HepG2 (cell line): ENCODE measurements at regions not wholly inside any gene's neighbourhood (a gene's known extent, or its start where the extent isn't known, plus 50 kb on each side); places are given as distances from the start of the nearest gene placed in this dataset.
A peak's percentile ranks its signal among the peaks of the same experiment; 100 is the strongest.

Experiments
- AHDC1 ChIP-seq: sonication (generic); formaldehyde crosslinking; IDR thresholded peaks from 2 replicates; pipeline ENCODE4 v1.5.1; 2020; ENCODE audit warnings: mild to moderate bottlenecking, missing genetic modification reagents, borderline replicate concordance
- ATF1 ChIP-seq: IDR thresholded peaks from 2 replicates; pipeline ENCODE4 v1.6.1; 2016; ENCODE audit warnings: mild to moderate bottlenecking, control low read depth
- CEBPB ChIP-seq: IDR thresholded peaks from 2 replicates; pipeline ENCODE4 v1.6.1; 2011; ENCODE audit warnings: low read depth, low read length, improper control_type of control experiment, borderline replicate concordance
- EP300 ChIP-seq, 3 experiments: sonication (generic) in 1 of 3; formaldehyde crosslinking in 1 of 3; IDR thresholded peaks; 2 replicates each; pipeline versions ENCODE4 v1.5.1 to v1.6.1; 2011 to 2020; ENCODE audit warnings: low read depth in 2 of 3, low read length in 2 of 3, borderline replicate concordance in 1 of 3, improper control_type of control experiment in 1 of 3, mild to moderate bottlenecking in 1 of 3, missing genetic modification reagents in 1 of 3, moderate library complexity in 1 of 3
- FIP1L1 ChIP-seq: fragments of 200-400 bp; formaldehyde crosslinking; IDR thresholded peaks from 2 replicates; pipeline ENCODE4 v1.6.1; 2018; ENCODE audit warnings: low read depth, mild to moderate bottlenecking, low read length, moderate library complexity, borderline replicate concordance; ENCODE audit not compliant: insufficient read depth
- GLMP ChIP-seq: sonication (generic); formaldehyde crosslinking; IDR thresholded peaks from 2 replicates; pipeline ENCODE4 v1.9.0; 2021; ENCODE audit warnings: missing genetic modification reagents, mild to moderate bottlenecking, borderline replicate concordance
- HIC2 ChIP-seq: sonication (generic); formaldehyde crosslinking; IDR thresholded peaks from 2 replicates; pipeline ENCODE4 v1.9.0; 2022; ENCODE audit warnings: low read depth, missing genetic modification reagents
- KAT7 ChIP-seq: IDR thresholded peaks from 2 replicates; pipeline ENCODE4 v1.6.1; 2018; ENCODE audit warnings: borderline replicate concordance, missing compliant biosample characterization
- NFATC3 ChIP-seq: sonication (generic); formaldehyde crosslinking; IDR thresholded peaks from 2 replicates; pipeline ENCODE4 v1.5.1; 2020; ENCODE audit warnings: mild to moderate bottlenecking, missing genetic modification reagents
- SAP130 ChIP-seq: IDR thresholded peaks from 2 replicates; pipeline ENCODE4 v1.6.1; 2016; ENCODE audit warnings: low read depth
- TOPORS ChIP-seq: sonication (generic); formaldehyde crosslinking; IDR thresholded peaks from 2 replicates; pipeline ENCODE4 v1.8.0; 2023; ENCODE audit warnings: mild to moderate bottlenecking, missing genetic modification reagents
- ZC3H13 ChIP-seq: sonication (generic); formaldehyde crosslinking; IDR thresholded peaks from 2 replicates; pipeline ENCODE4 v1.8.1; 2023; ENCODE audit warnings: mild to moderate bottlenecking, missing genetic modification reagents, moderate library complexity
- ZNF205 ChIP-seq: IDR thresholded peaks from 2 replicates; pipeline ENCODE4 v1.6.1; 2018; ENCODE audit warnings: missing biosample characterization, missing genetic modification reagents
- ZNF382 ChIP-seq: sonication (generic); formaldehyde crosslinking; IDR thresholded peaks from 2 replicates; pipeline ENCODE4 v1.5.0; 2020; ENCODE audit warnings: missing genetic modification reagents, mild to moderate bottlenecking, borderline replicate concordance
- ZNF546 ChIP-seq: sonication (generic); formaldehyde crosslinking; conservative IDR thresholded peaks from 2 replicates; pipeline ENCODE4 v1.8.1; 2023; ENCODE audit warnings: mild to moderate bottlenecking, missing genetic modification reagents
- ZNF660 ChIP-seq: sonication (generic); formaldehyde crosslinking; IDR thresholded peaks from 2 replicates; pipeline ENCODE4 v1.5.1; 2020; ENCODE audit warnings: mild to moderate bottlenecking, low read depth, missing genetic modification reagents, borderline replicate concordance
- ZNF691 ChIP-seq: sonication (generic); formaldehyde crosslinking; IDR thresholded peaks from 2 replicates; pipeline ENCODE4 v1.4.0; 2020; ENCODE audit warnings: missing genetic modification reagents, low read depth, mild to moderate bottlenecking, borderline replicate concordance
- ZNF878 ChIP-seq: sonication (generic); formaldehyde crosslinking; IDR thresholded peaks from 2 replicates; pipeline ENCODE4 v1.8.1; 2023; ENCODE audit warnings: mild to moderate bottlenecking, missing genetic modification reagents, moderate library complexity

GRCh38 chr6:137697267-137697938 is 169.7 kb upstream of the TNFAIP3 start (continued):
- TF ChIP-seq HIC2 (CRISPR knock-in tag) (peak; percentile 82; the same call in 1 of the 2 replicates), GLMP (CRISPR knock-in tag) (no peak), FIP1L1 (no peak), EP300 (IDR thresholded peaks at IDR 0.05; ENCODE audit: low read depth in 2 of 2, low read length in 2 of 2) (peak in 1 of 2 experiments; percentile 91; a peak in 2 of 4 replicates), EP300 (CRISPR knock-in tag; IDR thresholded peaks at IDR 0.05; ENCODE audit: borderline replicate concordance) (peak; percentile 76), ZNF205 (peak; percentile 55; the same call in 1 of the 2 replicates), ZNF660 (CRISPR knock-in tag) (no peak), SAP130 (CRISPR knock-in tag) (peak; percentile 77), ATF1 (CRISPR knock-in tag) (no peak), ZNF382 (CRISPR knock-in tag) (no peak), NFATC3 (CRISPR knock-in tag) (no peak), ZNF691 (CRISPR knock-in tag) (0 out of 2 replicates have a peak, but pooled peaks have one; percentile 41), CEBPB (no peak), TOPORS (CRISPR knock-in tag) (no peak), KAT7 (CRISPR knock-in tag) (no peak), AHDC1 (CRISPR knock-in tag) (peak; percentile 100), ZNF878 (CRISPR knock-in tag) (no peak), ZC3H13 (CRISPR knock-in tag) (no peak), ZNF546 (no peak)
